OCI-LY1 (cell line): ENCODE measurements at regions not wholly inside any gene's neighbourhood (a gene's known extent, or its start where the extent isn't known, plus 50 kb on each side); places are given as distances from the start of the nearest gene placed in this dataset.

Experiments
- CTCF ChIP-seq: fragments of 200-600 bp; sonication (generic), shearing (Covaris generic); IDR thresholded peaks from 2 replicates; pipeline ENCODE4 v1.5.1; 2017; ENCODE audit warnings: mild to moderate bottlenecking, antibody characterized with exemption, low read length, moderate library complexity, mixed read lengths
- EZH2 ChIP-seq: fragments of 200-600 bp; sonication (generic), shearing (Covaris generic); IDR thresholded peaks from 2 replicates; pipeline ENCODE4 v1.8.0; 2017; ENCODE audit warnings: borderline replicate concordance, mixed run types, mild to moderate bottlenecking, antibody characterized with exemption, low read length, moderate library complexity, mixed read lengths

- no peak for TF ChIP-seq EZH2
- TF ChIP-seq CTCF = no peak
Observed at GRCh38 chr11:114912826-114913225, 234.5 kb downstream of the NXPE2 start.
